ENCODE measurements at regions not wholly inside any gene's neighbourhood (a gene's known extent, or its start where the extent isn't known, plus 50 kb on each side); places are given as distances from the start of the nearest gene placed in this dataset.
A peak's percentile ranks its signal among the peaks of the same experiment; 100 is the strongest.

- Histone ChIP-seq H3K9me3 (ENCODE audit: insufficient read depth, low read depth, low read length) (no peaks in the 10 kb centered on the region), H3K9ac (ENCODE audit: low read depth, low read length) (no peak overlapping the region), H3K27ac (ENCODE audit: low read depth, low read length) (no peak overlapping the region), H3K4me1 (ENCODE audit: insufficient read depth, low read length) (no peaks in the 10 kb centered on the region), H3K27me3 (ENCODE audit: insufficient read depth, low read length) (no peaks in the 10 kb centered on the region), H3K36me3 (ENCODE audit: insufficient read depth, low read length) (no peaks in the 10 kb centered on the region), H3K4me3 (ENCODE audit: low read length) (no peak overlapping the region)
- WGBS = 63% methylated on average over 6 of the region's 6 CpGs
These were observed 1816.8 kb downstream of the OLFM4 start for GRCh38 chr13:54845351-54845965.

- H3K27ac ChIP-seq (ENCODE audit: low read depth, low read length) = no peak overlapping the region
- no peaks in the 10 kb centered on the region for H3K9me3 ChIP-seq (ENCODE audit: insufficient read depth, low read depth, low read length)
- H3K4me3 ChIP-seq (ENCODE audit: low read length) = no peak overlapping the region
- H3K9ac ChIP-seq (ENCODE audit: low read depth, low read length) = no peak overlapping the region
- no peaks in the 10 kb centered on the region for H3K36me3 ChIP-seq (ENCODE audit: insufficient read depth, low read length)
- no peaks in the 10 kb centered on the region for H3K27me3 ChIP-seq (ENCODE audit: insufficient read depth, low read length)
- H3K4me1 ChIP-seq (ENCODE audit: insufficient read depth, low read length) = no peaks in the 10 kb centered on the region
These were observed 1824.2 kb downstream of the OLFM4 start for GRCh38 chr13:54852831-54853230.

GRCh38 chr13:54859827-54860226 is 1831.2 kb downstream of the OLFM4 start:
- Histone ChIP-seq H3K4me3 (ENCODE audit: low read length) (no peak overlapping the region), H3K9ac (ENCODE audit: low read depth, low read length) (no peak overlapping the region), H3K9me3 (ENCODE audit: insufficient read depth, low read depth, low read length) (no peaks in the 10 kb centered on the region), H3K36me3 (ENCODE audit: insufficient read depth, low read length) (no peaks in the 10 kb centered on the region), H3K27me3 (ENCODE audit: insufficient read depth, low read length) (no peaks in the 10 kb centered on the region), H3K4me1 (ENCODE audit: insufficient read depth, low read length) (no peaks in the 10 kb centered on the region), H3K27ac (ENCODE audit: low read depth, low read length) (no peak overlapping the region)
- WGBS = 93% methylated on average over 1 of the region's 1 CpG

GRCh38 chr13:54875111-54875510 is 1846.5 kb downstream of the OLFM4 start:
- H3K9ac ChIP-seq (ENCODE audit: low read depth, low read length) = no peak overlapping the region
- H3K36me3 ChIP-seq (ENCODE audit: insufficient read depth, low read length) = no peaks in the 10 kb centered on the region
- 85% methylated on average over 3 of the region's 3 CpGs for WGBS
- no peak overlapping the region for H3K4me3 ChIP-seq (ENCODE audit: low read length)
- no peaks in the 10 kb centered on the region for H3K9me3 ChIP-seq (ENCODE audit: insufficient read depth, low read depth, low read length)
- no peaks in the 10 kb centered on the region for H3K27me3 ChIP-seq (ENCODE audit: insufficient read depth, low read length)
- H3K4me1 ChIP-seq (ENCODE audit: insufficient read depth, low read length) = peaks cover 19% of the 10 kb centered on the region
- peak overlapping the region; percentile 48; the same call in 1 of the 2 replicates for H3K27ac ChIP-seq (ENCODE audit: low read depth, low read length)

- no CpG with 5 or more reads among the region's 2 CpGs for WGBS
- Histone ChIP-seq H3K9ac (ENCODE audit: low read depth, low read length) (no peak overlapping the region), H3K36me3 (ENCODE audit: insufficient read depth, low read length) (no peaks in the 10 kb centered on the region), H3K4me1 (ENCODE audit: insufficient read depth, low read length) (peaks cover 19% of the 10 kb centered on the region), H3K27ac (ENCODE audit: low read depth, low read length) (no peak overlapping the region), H3K27me3 (ENCODE audit: insufficient read depth, low read length) (no peaks in the 10 kb centered on the region), H3K9me3 (ENCODE audit: insufficient read depth, low read depth, low read length) (no peaks in the 10 kb centered on the region), H3K4me3 (ENCODE audit: low read length) (no peak overlapping the region)
These were observed 1850.4 kb downstream of the OLFM4 start for GRCh38 chr13:54879036-54879435.

- Histone ChIP-seq H3K9ac (ENCODE audit: low read depth, low read length) (no peak overlapping the region), H3K36me3 (ENCODE audit: insufficient read depth, low read length) (no peaks in the 10 kb centered on the region), H3K4me3 (ENCODE audit: low read length) (no peak overlapping the region), H3K4me1 (ENCODE audit: insufficient read depth, low read length) (no peaks in the 10 kb centered on the region), H3K27ac (ENCODE audit: low read depth, low read length) (no peak overlapping the region), H3K9me3 (ENCODE audit: insufficient read depth, low read depth, low read length) (no peaks in the 10 kb centered on the region), H3K27me3 (ENCODE audit: insufficient read depth, low read length) (no peaks in the 10 kb centered on the region)
- WGBS = 93% methylated on average over 3 of the region's 3 CpGs
These were observed 1856.1 kb downstream of the OLFM4 start for GRCh38 chr13:54884682-54885081.

- Histone ChIP-seq H3K9ac (ENCODE audit: low read depth, low read length) (no peak overlapping the region), H3K36me3 (ENCODE audit: insufficient read depth, low read length) (no peaks in the 10 kb centered on the region), H3K27ac (ENCODE audit: low read depth, low read length) (no peak overlapping the region), H3K4me3 (ENCODE audit: low read length) (no peak overlapping the region), H3K9me3 (ENCODE audit: insufficient read depth, low read depth, low read length) (no peaks in the 10 kb centered on the region), H3K4me1 (ENCODE audit: insufficient read depth, low read length) (no peaks in the 10 kb centered on the region), H3K27me3 (ENCODE audit: insufficient read depth, low read length) (no peaks in the 10 kb centered on the region)
- WGBS = 79% methylated on average over 2 of the region's 2 CpGs
These were observed 1862.4 kb downstream of the OLFM4 start for GRCh38 chr13:54890976-54891375.

GRCh38 chr13:54901316-54901715 is 1872.7 kb downstream of the OLFM4 start:
- Histone ChIP-seq H3K27ac (ENCODE audit: low read depth, low read length) (no peak overlapping the region), H3K4me3 (ENCODE audit: low read length) (no peak overlapping the region), H3K4me1 (ENCODE audit: insufficient read depth, low read length) (peaks cover 4% of the 10 kb centered on the region; the same call in 1 of the 2 replicates), H3K36me3 (ENCODE audit: insufficient read depth, low read length) (no peaks in the 10 kb centered on the region), H3K27me3 (ENCODE audit: insufficient read depth, low read length) (no peaks in the 10 kb centered on the region), H3K9me3 (ENCODE audit: insufficient read depth, low read depth, low read length) (no peaks in the 10 kb centered on the region), H3K9ac (ENCODE audit: low read depth, low read length) (no peak overlapping the region)
- no CpG with 5 or more reads among the region's 1 CpG for WGBS

- WGBS = 98% methylated on average over 2 of the region's 3 CpGs
- H3K9me3 ChIP-seq (ENCODE audit: insufficient read depth, low read depth, low read length) = no peaks in the 10 kb centered on the region
- H3K27ac ChIP-seq (ENCODE audit: low read depth, low read length) = no peak overlapping the region
- H3K4me1 ChIP-seq (ENCODE audit: insufficient read depth, low read length) = no peaks in the 10 kb centered on the region
- H3K4me3 ChIP-seq (ENCODE audit: low read length) = no peak overlapping the region
- no peak overlapping the region for H3K9ac ChIP-seq (ENCODE audit: low read depth, low read length)
- H3K27me3 ChIP-seq (ENCODE audit: insufficient read depth, low read length) = no peaks in the 10 kb centered on the region
- H3K36me3 ChIP-seq (ENCODE audit: insufficient read depth, low read length) = no peaks in the 10 kb centered on the region
These were observed 1883.8 kb downstream of the OLFM4 start for GRCh38 chr13:54912367-54912766.

- H3K4me3 ChIP-seq (ENCODE audit: low read length) = no peak overlapping the region
These were observed 1885.1 kb downstream of the OLFM4 start for GRCh38 chr13:54913668-54914067.

GRCh38 chr13:54927538-54927937 is 1898.9 kb downstream of the OLFM4 start:
- Histone ChIP-seq H3K4me3 (ENCODE audit: low read length) (no peak overlapping the region), H3K27ac (ENCODE audit: low read depth, low read length) (no peak overlapping the region), H3K36me3 (ENCODE audit: insufficient read depth, low read length) (no peaks in the 10 kb centered on the region), H3K9ac (ENCODE audit: low read depth, low read length) (no peak overlapping the region), H3K9me3 (ENCODE audit: insufficient read depth, low read depth, low read length) (no peaks in the 10 kb centered on the region), H3K27me3 (ENCODE audit: insufficient read depth, low read length) (no peaks in the 10 kb centered on the region), H3K4me1 (ENCODE audit: insufficient read depth, low read length) (no peaks in the 10 kb centered on the region)

More at GRCh38 chr13:54913668-54914067, 1885.1 kb downstream of the OLFM4 start:
- Histone ChIP-seq H3K27ac (ENCODE audit: low read depth, low read length) (no peak overlapping the region), H3K9me3 (ENCODE audit: insufficient read depth, low read depth, low read length) (no peaks in the 10 kb centered on the region), H3K27me3 (ENCODE audit: insufficient read depth, low read length) (no peaks in the 10 kb centered on the region), H3K36me3 (ENCODE audit: insufficient read depth, low read length) (no peaks in the 10 kb centered on the region), H3K9ac (ENCODE audit: low read depth, low read length) (no peak overlapping the region), H3K4me1 (ENCODE audit: insufficient read depth, low read length) (no peaks in the 10 kb centered on the region)
- WGBS = 98% methylated on average over 4 of the region's 4 CpGs

GRCh38 chr13:54928071-54928470 is 1899.5 kb downstream of the OLFM4 start:
- no peaks in the 10 kb centered on the region for H3K9me3 ChIP-seq (ENCODE audit: insufficient read depth, low read depth, low read length)
- H3K9ac ChIP-seq (ENCODE audit: low read depth, low read length) = no peak overlapping the region
- H3K27me3 ChIP-seq (ENCODE audit: insufficient read depth, low read length) = no peaks in the 10 kb centered on the region
- no peaks in the 10 kb centered on the region for H3K4me1 ChIP-seq (ENCODE audit: insufficient read depth, low read length)
- no peak overlapping the region for H3K27ac ChIP-seq (ENCODE audit: low read depth, low read length)
- 93% methylated on average over 2 of the region's 2 CpGs for WGBS
- no peak overlapping the region for H3K4me3 ChIP-seq (ENCODE audit: low read length)
- no peaks in the 10 kb centered on the region for H3K36me3 ChIP-seq (ENCODE audit: insufficient read depth, low read length)
